ENCODE measurements at regions not wholly inside any gene's neighbourhood (a gene's known extent, or its start where the extent isn't known, plus 50 kb on each side); places are given as distances from the start of the nearest gene placed in this dataset.

DNA sequence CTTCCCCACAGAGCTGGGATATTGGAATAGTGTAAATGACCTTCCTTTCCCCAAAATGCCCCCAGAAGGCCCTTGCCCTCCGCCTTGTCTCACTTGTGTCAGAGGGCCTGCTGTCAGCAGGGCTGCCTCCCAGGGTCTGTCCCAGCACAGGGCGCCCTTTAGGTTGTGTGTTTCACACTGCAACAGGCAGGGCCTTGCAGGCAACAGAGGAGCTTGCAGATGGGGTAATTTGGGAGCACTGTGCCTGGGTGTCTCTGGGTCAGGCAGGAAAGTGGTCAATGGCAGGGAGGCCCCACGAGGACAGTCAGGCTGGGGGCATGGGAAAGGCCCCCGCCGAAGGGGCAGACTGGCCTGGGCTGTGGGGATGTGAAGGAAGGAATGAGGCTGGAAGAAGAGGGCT lies 130.7 kb downstream of the ASB1 start:
- TF ChIP-seq, protein P1, sequence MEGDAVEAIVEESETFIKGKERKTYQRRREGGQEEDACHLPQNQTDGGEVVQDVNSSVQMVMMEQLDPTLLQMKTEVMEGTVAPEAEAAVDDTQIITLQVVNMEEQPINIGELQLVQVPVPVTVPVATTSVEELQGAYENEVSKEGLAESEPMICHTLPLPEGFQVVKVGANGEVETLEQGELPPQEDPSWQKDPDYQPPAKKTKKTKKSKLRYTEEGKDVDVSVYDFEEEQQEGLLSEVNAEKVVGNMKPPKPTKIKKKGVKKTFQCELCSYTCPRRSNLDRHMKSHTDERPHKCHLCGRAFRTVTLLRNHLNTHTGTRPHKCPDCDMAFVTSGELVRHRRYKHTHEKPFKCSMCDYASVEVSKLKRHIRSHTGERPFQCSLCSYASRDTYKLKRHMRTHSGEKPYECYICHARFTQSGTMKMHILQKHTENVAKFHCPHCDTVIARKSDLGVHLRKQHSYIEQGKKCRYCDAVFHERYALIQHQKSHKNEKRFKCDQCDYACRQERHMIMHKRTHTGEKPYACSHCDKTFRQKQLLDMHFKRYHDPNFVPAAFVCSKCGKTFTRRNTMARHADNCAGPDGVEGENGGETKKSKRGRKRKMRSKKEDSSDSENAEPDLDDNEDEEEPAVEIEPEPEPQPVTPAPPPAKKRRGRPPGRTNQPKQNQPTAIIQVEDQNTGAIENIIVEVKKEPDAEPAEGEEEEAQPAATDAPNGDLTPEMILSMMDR (IDR thresholded peaks at IDR 0.05), result no peak
- TF ChIP-seq POLR2A (IDR thresholded peaks at IDR 0.05), result no peak
- no peak for TF ChIP-seq POLR2AphosphoS5 (IDR thresholded peaks at IDR 0.05)
- TF ChIP-seq EP300 (IDR thresholded peaks at IDR 0.05), result no peak

Data from gastroesophageal sphincter (tissue), 3 donors.